GM12878 (cell line): ENCODE measurements at regions not wholly inside any gene's neighbourhood (a gene's known extent, or its start where the extent isn't known, plus 50 kb on each side); places are given as distances from the start of the nearest gene placed in this dataset.

Experiments used
- ATAC-seq: fragments of 200-7000 bp; cut with Tn5 transposase; 3 replicates; pipeline ENCODE4 v1.9.1; 2020; ENCODE audit warnings: mild to moderate bottlenecking, moderate library complexity
- BruUV-seq: library from RNA; stranded (reverse); fragments of 400-500 nt; replicated peaks from 2 replicates; lab custom pipeline; 2021; lab: Mats Ljungman, UMichigan
- CTCF ChIA-PET: fragments of 300-600 bp; sonication (Branson Sonifier 250); formaldehyde crosslinking; extraction: SDS; loops from one replicate; lab custom pipeline; 2021; ENCODE audit warnings: inconsistent platforms; lab: Yijun Ruan, JAX
- POLR2A ChIA-PET: fragments of 350-600 bp; formaldehyde crosslinking; extraction: SDS; loops from one replicate; lab custom pipeline; 2021; ENCODE audit warnings: inconsistent platforms; lab: Charles Lee
- RAD21 ChIA-PET: fragments of 300-600 bp; sonication (Branson Sonifier 250); formaldehyde crosslinking; loops from one replicate; lab custom pipeline; 2023; ENCODE audit warnings: antibody characterized with exemption; ENCODE audit not compliant: unreplicated experiment; lab: Charles Lee
- SMC1A ChIA-PET: fragments of 300-600 bp; sonication (Branson Sonifier 250); formaldehyde crosslinking; loops from one replicate; lab custom pipeline; 2023; ENCODE audit not compliant: unreplicated experiment, uncharacterized antibody; lab: Charles Lee
- DNase-seq: peaks from one replicate; pipeline ENCODE4 v3.0.0-alpha.2; 2011; ENCODE audit warnings: low read depth, low spot score
- FAIRE-seq: peaks from 3 replicates; lab custom pipeline; 2011; peaks lifted over from hg19 to GRCh38; lab: Jason Lieb, UNC
- H2AFZ ChIP-seq: 2 replicates; pipeline ENCODE4 v1.6.0; 2011; ENCODE audit warnings: low read depth, low read length, control low read depth; ENCODE audit not compliant: control insufficient read depth
- H3K27ac ChIP-seq: 2 replicates; pipeline ENCODE4 v1.5.1; 2011; ENCODE audit warnings: control low read depth; ENCODE audit not compliant: control insufficient read depth, insufficient read depth
- H3K27me3 ChIP-seq, 2 experiments: replicated peaks in 1 of 2; 2 replicates each; pipeline versions ENCODE4 v1.6.0 to v1.6.1; 2011; ENCODE audit warnings: low read length in 1 of 2; ENCODE audit not compliant: control insufficient read depth in 2 of 2, insufficient read depth in 2 of 2
- H3K36me3 ChIP-seq, 2 experiments: 2 replicates each; pipeline ENCODE4 v1.5.1; 2011; ENCODE audit warnings: low read length in 1 of 2; ENCODE audit not compliant: control insufficient read depth in 2 of 2, insufficient read depth in 2 of 2
- H3K4me1 ChIP-seq: 2 replicates; pipeline ENCODE4 v1.6.1; 2011; ENCODE audit warnings: mild to moderate bottlenecking, low read length, moderate library complexity, mixed read lengths; ENCODE audit not compliant: control insufficient read depth, insufficient read depth
- H3K4me2 ChIP-seq: 2 replicates; pipeline ENCODE4 v1.6.0; 2011; ENCODE audit warnings: control low read depth; ENCODE audit not compliant: control insufficient read depth, insufficient read depth
- H3K4me3 ChIP-seq: fragments of 200-600 bp; sonication (generic); 2 replicates; pipeline ENCODE4 v1.5.1; 2016
- H3K79me2 ChIP-seq: 2 replicates; pipeline ENCODE4 v1.6.0; 2011; ENCODE audit warnings: low read length; ENCODE audit not compliant: control insufficient read depth, insufficient read depth
- H3K9ac ChIP-seq: 2 replicates; pipeline ENCODE4 v1.8.0; 2011; ENCODE audit warnings: low read length, control low read depth, mixed read lengths; ENCODE audit not compliant: control insufficient read depth, insufficient read depth
- H3K9me3 ChIP-seq: replicated peaks from 3 replicates; pipeline ENCODE4 v1.5.1; 2011; ENCODE audit warnings: mild to moderate bottlenecking, low read length; ENCODE audit not compliant: control insufficient read depth, insufficient read depth
- H4K20me1 ChIP-seq: 2 replicates; pipeline ENCODE4 v1.6.0; 2011; ENCODE audit not compliant: control insufficient read depth, insufficient read depth
- IKZF2 ChIP-seq, 2 experiments: fragments of 450-650 bp; IDR thresholded peaks; 2 replicates each; pipeline ENCODE4 v1.6.1; 2017; ENCODE audit warnings: mild to moderate bottlenecking in 2 of 2, moderate library complexity in 2 of 2
- MEF2B ChIP-seq: fragments of 450-650 bp; IDR thresholded peaks from 2 replicates; pipeline ENCODE4 v1.6.1; 2018; ENCODE audit warnings: mild to moderate bottlenecking, moderate library complexity; ENCODE audit not compliant: partially characterized antibody, poor library complexity, severe bottlenecking
- MXI1 ChIP-seq: fragments of 150-350 bp; IDR thresholded peaks from 2 replicates; pipeline ENCODE4 v1.6.1; 2011; ENCODE audit warnings: low read depth, mild to moderate bottlenecking, inconsistent platforms, low read length, improper control_type of control experiment
- MYC ChIP-seq: IDR thresholded peaks from 2 replicates; pipeline ENCODE4 v1.6.1; 2011; ENCODE audit warnings: mild to moderate bottlenecking, low read length, moderate library complexity, inconsistent platforms; ENCODE audit not compliant: insufficient read depth, insufficient replicate concordance, insufficient read length, severe bottlenecking
- PKNOX1 ChIP-seq: fragments of 450-650 bp; IDR thresholded peaks from 2 replicates; pipeline ENCODE4 v1.6.1; 2016; ENCODE audit warnings: mild to moderate bottlenecking
- POLR2AphosphoS2 ChIP-seq: IDR thresholded peaks from 2 replicates; pipeline ENCODE4 v1.6.1; 2011; ENCODE audit warnings: low read depth, mild to moderate bottlenecking, low read length, improper control_type of control experiment, moderate library complexity
- RAD51 ChIP-seq: fragments of 450-650 bp; IDR thresholded peaks from 2 replicates; pipeline ENCODE4 v1.6.1; 2016; ENCODE audit warnings: moderate library complexity, mild to moderate bottlenecking, inconsistent platforms
- YBX1 ChIP-seq: fragments of 450-650 bp; IDR thresholded peaks from 2 replicates; pipeline ENCODE4 v1.6.1; 2016; ENCODE audit warnings: antibody characterized with exemption
- ZBTB4 ChIP-seq: fragments of 450-650 bp; formaldehyde crosslinking; IDR thresholded peaks from 2 replicates; pipeline ENCODE4 v1.4.0; 2022; ENCODE audit warnings: mild to moderate bottlenecking, moderate library complexity
- WGBS: methylation state at CpG from one replicate; pipeline ENCODE4 v1.1.6; 2016; ENCODE audit warnings: low lambda C conversion rate; ENCODE audit not compliant: insufficient replicate concordance, insufficient coverage; ENCODE audit errors: missing lambda C conversion rate; 5-methylcytosine and 5-hydroxymethylcytosine counted together
- in situ Hi-C: fragments of 300-500 bp; cut with MboI; formaldehyde crosslinking; loops from 9 replicates; pipeline ENCODE4 v1.14.3; 2018; ENCODE audit warnings: mixed read lengths
- intact Hi-C: fragments of 100-400 bp; cut with micrococcal nuclease; formaldehyde crosslinking; loops from one replicate; pipeline ENCODE4 v1.14.2; 2022; ENCODE audit not compliant: unreplicated experiment
- TF ChIP-seq, protein P1 (sequence below): fragments of 450-650 bp; IDR thresholded peaks from 2 replicates; pipeline ENCODE4 v1.6.1; 2018; ENCODE audit warnings: borderline replicate concordance, mild to moderate bottlenecking; ENCODE audit not compliant: partially characterized antibody

GRCh38 chr2:146890491-146890890 lies 954.3 kb upstream of the ACVR2A start:
- FAIRE-seq (no peak), ATAC-seq (peak; percentile 5; the same call in 2 of the 3 replicates), DNase-seq (no peak)
- no TSS peak for BruUV-seq
- no peak overlapping the region for H3K27ac ChIP-seq
- WGBS = 20% methylated on average over 2 of the region's 2 CpGs
- H3K4me2 ChIP-seq = no peak overlapping the region
- intact Hi-C loops = no loop called here
- TF ChIP-seq POLR2AphosphoS2 (no peak), IKZF2 (IDR thresholded peaks at IDR 0.05) (no peak), MEF2B (no peak), RAD51 (no peak)
- H3K9ac ChIP-seq = no peak overlapping the region
- no peaks in the 10 kb centered on the region for H4K20me1 ChIP-seq
- SMC1A ChIA-PET = interaction anchor here (1.0 to 2.1 kb wide), 4 partner anchors 9 to 72 kb away, joined by 3 to 4 read pairs (median 4); no protein-coding TSS in a partner anchor
- no peaks in the 10 kb centered on the region for H3K9me3 ChIP-seq
- no peak overlapping the region for H2AFZ ChIP-seq
- RAD21 ChIA-PET = interaction anchor here (0.6 to 3.3 kb wide), 4 partner anchors 8 to 69 kb away, joined by 3 to 8 read pairs (median 5); no protein-coding TSS in a partner anchor
- H3K36me3 ChIP-seq = no peaks in the 10 kb centered on the region
- H3K4me1 ChIP-seq = no peaks in the 10 kb centered on the region
- no peak overlapping the region for H3K4me3 ChIP-seq
- POLR2A ChIA-PET = interaction anchor here (1.1 to 1.5 kb wide), 2 partner anchors 9 to 28 kb away, joined by 3 read pairs; no protein-coding TSS in a partner anchor
- CTCF ChIA-PET = no interaction called here
- in situ Hi-C loops = no loop called here
- no peaks in the 10 kb centered on the region for H3K27me3 ChIP-seq
- H3K79me2 ChIP-seq = no peaks in the 10 kb centered on the region

DNA sequence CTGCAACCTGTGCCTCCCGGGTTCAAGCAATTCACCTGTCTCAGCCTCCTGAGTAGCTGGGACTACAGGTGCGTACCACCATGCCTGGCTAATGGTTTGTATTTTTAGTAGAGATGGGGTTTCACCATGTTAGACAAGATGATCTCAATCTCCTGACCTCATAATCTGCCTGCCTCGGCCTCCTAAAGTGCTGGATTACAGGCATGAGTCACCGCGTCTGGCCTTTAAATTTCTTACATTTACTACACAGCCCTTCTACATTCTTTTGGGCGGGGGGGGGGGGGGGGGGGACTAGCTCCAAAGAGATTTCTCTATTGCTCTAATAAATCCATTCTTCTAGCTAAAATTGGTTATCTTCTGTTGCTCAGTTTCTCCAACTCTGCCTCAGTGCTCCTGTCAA lies 964.9 kb upstream of the ACVR2A start:
- no peak overlapping the region for H3K4me2 ChIP-seq
- 48% methylated on average over 6 of the region's 6 CpGs for WGBS
- H3K9me3 ChIP-seq = no peaks in the 10 kb centered on the region
- ChIA-PET POLR2A (no interaction called here), CTCF (no interaction called here), RAD21 (interaction anchor here (0.6 kb wide), 1 partner anchor 15 kb away, joined by 4 read pairs; no protein-coding TSS in a partner anchor), SMC1A (interaction anchor here (1.8 to 3.1 kb wide), 3 partner anchors 12 to 141 kb away, joined by 3 to 9 read pairs (median 5); no protein-coding TSS in a partner anchor)
- no peaks in the 10 kb centered on the region for H3K27me3 ChIP-seq
- no peak for ATAC-seq
- H3K36me3 ChIP-seq = no peaks in the 10 kb centered on the region
- H3K79me2 ChIP-seq = no peaks in the 10 kb centered on the region
- no TSS peak for BruUV-seq
- no peak for FAIRE-seq
- DNase-seq = no peak
- in situ Hi-C loops = no loop called here
- no peak overlapping the region for H2AFZ ChIP-seq
- H3K4me3 ChIP-seq = no peak overlapping the region
- no peaks in the 10 kb centered on the region for H4K20me1 ChIP-seq
- no peak overlapping the region for H3K27ac ChIP-seq
- intact Hi-C loops = no loop called here
- H3K4me1 ChIP-seq = no peaks in the 10 kb centered on the region
- no peak overlapping the region for H3K9ac ChIP-seq
- TF ChIP-seq MXI1 (no peak), YBX1 (no peak), PKNOX1 (no peak), ZBTB4 (CRISPR knock-in tag) (no peak), MYC (no peak)
- TF ChIP-seq, protein P1, sequence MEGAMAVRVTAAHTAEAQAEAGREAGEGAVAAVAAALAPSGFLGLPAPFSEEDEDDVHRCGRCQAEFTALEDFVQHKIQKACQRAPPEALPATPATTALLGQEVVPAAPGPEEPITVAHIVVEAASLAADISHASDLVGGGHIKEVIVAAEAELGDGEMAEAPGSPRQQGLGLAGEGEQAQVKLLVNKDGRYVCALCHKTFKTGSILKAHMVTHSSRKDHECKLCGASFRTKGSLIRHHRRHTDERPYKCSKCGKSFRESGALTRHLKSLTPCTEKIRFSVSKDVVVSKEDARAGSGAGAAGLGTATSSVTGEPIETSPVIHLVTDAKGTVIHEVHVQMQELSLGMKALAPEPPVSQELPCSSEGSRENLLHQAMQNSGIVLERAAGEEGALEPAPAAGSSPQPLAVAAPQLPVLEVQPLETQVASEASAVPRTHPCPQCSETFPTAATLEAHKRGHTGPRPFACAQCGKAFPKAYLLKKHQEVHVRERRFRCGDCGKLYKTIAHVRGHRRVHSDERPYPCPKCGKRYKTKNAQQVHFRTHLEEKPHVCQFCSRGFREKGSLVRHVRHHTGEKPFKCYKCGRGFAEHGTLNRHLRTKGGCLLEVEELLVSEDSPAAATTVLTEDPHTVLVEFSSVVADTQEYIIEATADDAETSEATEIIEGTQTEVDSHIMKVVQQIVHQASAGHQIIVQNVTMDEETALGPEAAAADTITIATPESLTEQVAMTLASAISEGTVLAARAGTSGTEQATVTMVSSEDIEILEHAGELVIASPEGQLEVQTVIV = no peak
